ENCODE measurements at regions not wholly inside any gene's neighbourhood (a gene's known extent, or its start where the extent isn't known, plus 50 kb on each side); places are given as distances from the start of the nearest gene placed in this dataset.

GRCh38 chr21:16573578-16573977 lies 843.8 kb downstream of the USP25 start:
- TF ChIP-seq EZH2 (IDR thresholded peaks at IDR 0.05; ENCODE audit: insufficient read depth, poor library complexity, severe bottlenecking) (no peak), EZH2phosphoT487 (IDR thresholded peaks at IDR 0.05; ENCODE audit: insufficient read depth, low read depth) (no peak)

Measured in GM23248 (cell line).